Keratinocyte (primary cell): ENCODE measurements at regions not wholly inside any gene's neighbourhood (a gene's known extent, or its start where the extent isn't known, plus 50 kb on each side); places are given as distances from the start of the nearest gene placed in this dataset.

Source experiments
- EZH2 ChIP-seq: IDR thresholded peaks from one replicate; pipeline ENCODE4 v1.6.1; 2012; ENCODE audit warnings: inconsistent platforms, mild to moderate bottlenecking, low read length, moderate library complexity
- TF ChIP-seq, protein P1 (sequence below), 3 experiments: IDR thresholded peaks in 1 of 3; conservative IDR thresholded peaks in 1 of 3; optimal IDR thresholded peaks in 1 of 3; 2 replicates in 2 of 3; 3 replicates in 1 of 3; pipeline versions ENCODE3 to v1.5.1; 2011; ENCODE audit warnings: low read length in 3 of 3, mild to moderate bottlenecking in 3 of 3, moderate library complexity in 2 of 3, control low read depth in 1 of 3, inconsistent platforms in 1 of 3; ENCODE audit not compliant: insufficient read depth in 2 of 3; ENCODE audit errors: extremely low read depth in 1 of 3

- TF ChIP-seq, protein P1, sequence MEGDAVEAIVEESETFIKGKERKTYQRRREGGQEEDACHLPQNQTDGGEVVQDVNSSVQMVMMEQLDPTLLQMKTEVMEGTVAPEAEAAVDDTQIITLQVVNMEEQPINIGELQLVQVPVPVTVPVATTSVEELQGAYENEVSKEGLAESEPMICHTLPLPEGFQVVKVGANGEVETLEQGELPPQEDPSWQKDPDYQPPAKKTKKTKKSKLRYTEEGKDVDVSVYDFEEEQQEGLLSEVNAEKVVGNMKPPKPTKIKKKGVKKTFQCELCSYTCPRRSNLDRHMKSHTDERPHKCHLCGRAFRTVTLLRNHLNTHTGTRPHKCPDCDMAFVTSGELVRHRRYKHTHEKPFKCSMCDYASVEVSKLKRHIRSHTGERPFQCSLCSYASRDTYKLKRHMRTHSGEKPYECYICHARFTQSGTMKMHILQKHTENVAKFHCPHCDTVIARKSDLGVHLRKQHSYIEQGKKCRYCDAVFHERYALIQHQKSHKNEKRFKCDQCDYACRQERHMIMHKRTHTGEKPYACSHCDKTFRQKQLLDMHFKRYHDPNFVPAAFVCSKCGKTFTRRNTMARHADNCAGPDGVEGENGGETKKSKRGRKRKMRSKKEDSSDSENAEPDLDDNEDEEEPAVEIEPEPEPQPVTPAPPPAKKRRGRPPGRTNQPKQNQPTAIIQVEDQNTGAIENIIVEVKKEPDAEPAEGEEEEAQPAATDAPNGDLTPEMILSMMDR (optimal IDR thresholded peaks at IDR 0.05 in 1 of 3, IDR thresholded peaks at IDR 0.05 in 1 of 3, conservative IDR thresholded peaks at IDR 0.05 in 1 of 3; ENCODE audit: extremely low read depth in 1 of 3, insufficient read depth in 2 of 3, low read length in 3 of 3) = no peak
- TF ChIP-seq EZH2 = no peak
These were observed 384.8 kb downstream of the CNTN6 start for GRCh38 chr3:1477669-1478068.
